ENCODE measurements at regions not wholly inside any gene's neighbourhood (a gene's known extent, or its start where the extent isn't known, plus 50 kb on each side); places are given as distances from the start of the nearest gene placed in this dataset.

GRCh38 chr7:40916813-40917212, 782.0 kb downstream of the SUGCT start:
- POLR2A ChIA-PET: no interaction called here
- CTCF ChIA-PET: interaction anchor here (0.6 to 1.5 kb wide), 3 partner anchors 10 to 1171 kb away, joined by 3 to 5 read pairs (median 3); no protein-coding TSS in a partner anchor
- WGBS (ENCODE audit: insufficient coverage, insufficient replicate concordance, low lambda C conversion rate, missing lambda C conversion rate): 0% methylated on average over 2 of the region's 2 CpGs
- H3K4me3 ChIP-seq: no peak overlapping the region
- no peaks in the 10 kb centered on the region for H3K36me3 ChIP-seq (ENCODE audit: control insufficient read depth in 2 of 2, insufficient read depth in 2 of 2, low read length in 1 of 2)
- DNase-seq (ENCODE audit: low read depth, low spot score): no peak
- no peaks in the 10 kb centered on the region for H3K79me2 ChIP-seq (ENCODE audit: control insufficient read depth, insufficient read depth, low read length)
- no peaks in the 10 kb centered on the region for H3K9me3 ChIP-seq (replicated peaks; ENCODE audit: control insufficient read depth, insufficient read depth, low read length)
- no peak overlapping the region for H3K27ac ChIP-seq (ENCODE audit: control insufficient read depth, insufficient read depth)
- H3K4me1 ChIP-seq (ENCODE audit: control insufficient read depth, insufficient read depth, low read length): no peaks in the 10 kb centered on the region
- H4K20me1 ChIP-seq (ENCODE audit: control insufficient read depth, insufficient read depth): no peaks in the 10 kb centered on the region
- ATAC-seq: no peak
- in situ Hi-C loops (cut with MboI): no loop called here
- H3K9ac ChIP-seq (ENCODE audit: control insufficient read depth, insufficient read depth, low read length): no peak overlapping the region
- TF ChIP-seq MLLT1 (IDR thresholded peaks at IDR 0.05) (no peak), SUZ12 (IDR thresholded peaks at IDR 0.05; ENCODE audit: unreplicated experiment) (no peak), IRF3 (IDR thresholded peaks at IDR 0.05) (no peak), TCF3 (IDR thresholded peaks at IDR 0.05; ENCODE audit: borderline replicate concordance, insufficient read depth, low read depth, low read length) (no peak), LARP7 (IDR thresholded peaks at IDR 0.05) (no peak), TARDBP (IDR thresholded peaks at IDR 0.05; ENCODE audit: borderline replicate concordance) (no peak), STAT3 (IDR thresholded peaks at IDR 0.05; ENCODE audit: low read depth, low read length) (no peak), HDGF (IDR thresholded peaks at IDR 0.05) (no peak), SMAD1 (IDR thresholded peaks at IDR 0.05; ENCODE audit: low read depth, partially characterized antibody) (no peak), ESRRA (IDR thresholded peaks at IDR 0.05; ENCODE audit: low read length) (no peak), RFX5 (IDR thresholded peaks at IDR 0.05; ENCODE audit: low read depth, low read length) (no peak), TCF7 (IDR thresholded peaks at IDR 0.05; ENCODE audit: borderline replicate concordance) (no peak), SPI1 (IDR thresholded peaks at IDR 0.05; ENCODE audit: borderline replicate concordance, insufficient read depth, low read depth, low read length) (no peak), BCL11A (IDR thresholded peaks at IDR 0.05; ENCODE audit: low read depth, low read length) (no peak)
- SMC1A ChIA-PET (ENCODE audit: uncharacterized antibody, unreplicated experiment): interaction anchor here (1.2 kb wide), 1 partner anchor 19 kb away, joined by 4 read pairs; no protein-coding TSS in a partner anchor
- H3K4me2 ChIP-seq (ENCODE audit: control insufficient read depth, insufficient read depth): no peak overlapping the region
- H2AFZ ChIP-seq (ENCODE audit: control insufficient read depth, low read depth, low read length): no peak overlapping the region
- no peaks in the 10 kb centered on the region for H3K27me3 ChIP-seq (replicated peaks in 1 of 2; ENCODE audit: control insufficient read depth in 2 of 2, insufficient read depth in 2 of 2, low read length in 1 of 2)
- RAD21 ChIA-PET (ENCODE audit: unreplicated experiment): no interaction called here
- FAIRE-seq: no peak
- no TSS peak for BruUV-seq (replicated peaks)
- intact Hi-C loops (cut with micrococcal nuclease; ENCODE audit: unreplicated experiment): no loop called here

All from GM12878 (cell line).